Hepatocyte (in vitro differentiated cells): ENCODE measurements at regions not wholly inside any gene's neighbourhood (a gene's known extent, or its start where the extent isn't known, plus 50 kb on each side); places are given as distances from the start of the nearest gene placed in this dataset.

Source experiments
- DNase-seq: peaks from one replicate; pipeline ENCODE4 v3.0.0-alpha.2; 2016; ENCODE audit warnings: low spot score
- H2AFZ ChIP-seq: fragments of 200-600 bp; sonication (generic); 2 replicates; pipeline ENCODE4 v1.6.0; 2016; ENCODE audit warnings: antibody characterized with exemption, mild to moderate bottlenecking
- H3K27ac ChIP-seq: fragments of 200-600 bp; sonication (generic); 2 replicates; pipeline ENCODE4 v1.5.1; 2016; ENCODE audit warnings: mild to moderate bottlenecking
- H3K27me3 ChIP-seq: fragments of 200-600 bp; sonication (generic); 2 replicates; pipeline ENCODE4 v1.6.1; 2016
- H3K36me3 ChIP-seq: fragments of 200-600 bp; sonication (generic); replicated peaks from 2 replicates; pipeline ENCODE4 v1.5.1; 2016; ENCODE audit warnings: low read depth; ENCODE audit not compliant: insufficient read depth
- H3K4me1 ChIP-seq: fragments of 200-600 bp; sonication (generic); 2 replicates; pipeline ENCODE4 v1.5.1; 2016; ENCODE audit warnings: mild to moderate bottlenecking, moderate library complexity; ENCODE audit not compliant: insufficient read depth
- H3K4me2 ChIP-seq: fragments of 200-600 bp; sonication (generic); 2 replicates; pipeline ENCODE4 v1.6.0; 2016
- H3K4me3 ChIP-seq: fragments of 200-600 bp; sonication (generic); 2 replicates; pipeline ENCODE4 v1.5.1; 2016; ENCODE audit warnings: mild to moderate bottlenecking
- H3K79me2 ChIP-seq: fragments of 200-600 bp; sonication (generic); 2 replicates; pipeline ENCODE4 v1.6.0; 2017; ENCODE audit warnings: mild to moderate bottlenecking
- H3K9me2 ChIP-seq: fragments of 200-600 bp; sonication (generic); replicated peaks from 2 replicates; pipeline ENCODE4 v1.6.0; 2017; ENCODE audit warnings: mild to moderate bottlenecking; ENCODE audit not compliant: insufficient read depth
- H3K9me3 ChIP-seq: fragments of 200-600 bp; sonication (generic); 2 replicates; pipeline ENCODE4 v1.5.1; 2016; ENCODE audit warnings: low read depth, mild to moderate bottlenecking
- H4K20me1 ChIP-seq: fragments of 200-600 bp; sonication (generic); 2 replicates; pipeline ENCODE4 v1.6.0; 2016; ENCODE audit warnings: mild to moderate bottlenecking; ENCODE audit not compliant: insufficient read depth, poor library complexity, severe bottlenecking
- CTCF ChIP-seq: fragments of 200-600 bp; sonication (generic); IDR thresholded peaks from 2 replicates; pipeline ENCODE4 v1.5.1; 2016; ENCODE audit warnings: antibody characterized with exemption, mild to moderate bottlenecking; ENCODE audit not compliant: poor library complexity
- EZH2 ChIP-seq: fragments of 200-600 bp; sonication (generic); IDR thresholded peaks from 2 replicates; pipeline ENCODE4 v1.6.1; 2016; ENCODE audit warnings: antibody characterized with exemption, mild to moderate bottlenecking, borderline replicate concordance
- EZH2phosphoT487 ChIP-seq: fragments of 200-600 bp; sonication (generic); IDR thresholded peaks from one replicate; pipeline ENCODE4 v1.6.1; 2018; ENCODE audit warnings: antibody characterized with exemption, mild to moderate bottlenecking, low read depth, moderate library complexity; ENCODE audit not compliant: unreplicated experiment, severe bottlenecking
- WGBS: methylation state at CpG from one replicate; pipeline ENCODE4 v1.1.6; 2016; ENCODE audit warnings: low lambda C conversion rate; ENCODE audit errors: missing lambda C conversion rate; 5-methylcytosine and 5-hydroxymethylcytosine counted together

- no peaks in the 10 kb centered on the region for H3K9me3 ChIP-seq
- no peaks in the 10 kb centered on the region for H4K20me1 ChIP-seq
- no peak overlapping the region for H2AFZ ChIP-seq
- 34% methylated on average over 8 of the region's 8 CpGs for WGBS
- peaks cover 20% of the 10 kb centered on the region for H3K4me1 ChIP-seq
- H3K9me2 ChIP-seq: no peaks in the 10 kb centered on the region
- H3K79me2 ChIP-seq: no peaks in the 10 kb centered on the region
- TF ChIP-seq CTCF (no peak), EZH2phosphoT487 (no peak), EZH2 (no peak)
- no peak overlapping the region for H3K27ac ChIP-seq
- H3K4me2 ChIP-seq: peak overlapping the region; percentile 20
- no peak overlapping the region for H3K4me3 ChIP-seq
- no peaks in the 10 kb centered on the region for H3K27me3 ChIP-seq
- DNase-seq: no peak
- no peaks in the 10 kb centered on the region for H3K36me3 ChIP-seq
Observed at GRCh38 chr5:123814801-123815470, 303.0 kb downstream of the CSNK1G3 start.

- H3K9me3 ChIP-seq: no peaks in the 10 kb centered on the region
- WGBS: 29% methylated on average over 10 of the region's 10 CpGs
- no peak overlapping the region for H2AFZ ChIP-seq
- H4K20me1 ChIP-seq: no peaks in the 10 kb centered on the region
- TF ChIP-seq CTCF (no peak), EZH2phosphoT487 (no peak), EZH2 (no peak)
- no peaks in the 10 kb centered on the region for H3K27me3 ChIP-seq
- peak overlapping the region; percentile 20 for H3K4me2 ChIP-seq
- peaks cover 27% of the 10 kb centered on the region for H3K4me1 ChIP-seq
- no peaks in the 10 kb centered on the region for H3K79me2 ChIP-seq
- H3K36me3 ChIP-seq: no peaks in the 10 kb centered on the region
- peak overlapping the region; percentile 5 for H3K27ac ChIP-seq
- DNase-seq: peak; percentile 64
- H3K4me3 ChIP-seq: no peak overlapping the region
- H3K9me2 ChIP-seq: no peaks in the 10 kb centered on the region
Observed at GRCh38 chr5:123813937-123814624, 302.1 kb downstream of the CSNK1G3 start.

GRCh38 chr5:123813264-123813663, 301.3 kb downstream of the CSNK1G3 start:
- DNase-seq: no peak
- Histone ChIP-seq H4K20me1 (no peaks in the 10 kb centered on the region), H2AFZ (no peak overlapping the region), H3K4me2 (peak overlapping the region; percentile 20), H3K4me1 (peaks cover 34% of the 10 kb centered on the region), H3K79me2 (no peaks in the 10 kb centered on the region), H3K36me3 (no peaks in the 10 kb centered on the region), H3K4me3 (no peak overlapping the region), H3K9me2 (no peaks in the 10 kb centered on the region), H3K9me3 (no peaks in the 10 kb centered on the region), H3K27me3 (no peaks in the 10 kb centered on the region), H3K27ac (no peak overlapping the region)
- 82% methylated on average over 3 of the region's 3 CpGs for WGBS
- no peak for TF ChIP-seq EZH2phosphoT487
- TF ChIP-seq EZH2: no peak
- no peak for TF ChIP-seq CTCF
